ENCODE measurements at regions not wholly inside any gene's neighbourhood (a gene's known extent, or its start where the extent isn't known, plus 50 kb on each side); places are given as distances from the start of the nearest gene placed in this dataset.
A peak's percentile ranks its signal among the peaks of the same experiment; 100 is the strongest.

DNA sequence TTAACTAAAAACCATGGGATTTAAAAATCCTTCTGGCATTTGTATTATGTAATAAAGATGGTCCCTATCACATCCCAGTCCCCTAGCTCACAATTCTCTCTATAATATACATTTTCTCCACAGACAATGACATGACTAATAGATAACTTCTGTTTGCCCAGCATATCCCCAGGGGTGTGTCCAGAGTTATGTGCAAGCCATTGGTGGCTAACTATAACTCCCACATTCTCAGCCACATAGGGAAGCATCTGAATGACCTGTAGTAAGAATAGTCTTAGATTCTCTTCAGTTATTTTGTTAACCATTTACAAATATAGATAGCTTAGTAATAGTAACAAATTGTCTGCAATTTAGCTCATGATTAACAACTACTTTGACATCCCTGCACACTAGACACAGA lies 52.2 kb upstream of the RBSN start:
- DNase-seq: peak; percentile 18 to 21

GRCh38 chr3:15152184-15152583 lies 53.2 kb upstream of the RBSN start:
- no peak for DNase-seq

GRCh38 chr3:15153103-15153502 lies 52.9 kb upstream of the CAPN7 start:
- DNase-seq: no peak

- DNase-seq: no peak
Observed at GRCh38 chr3:15154326-15154725, 51.7 kb upstream of the CAPN7 start.

GRCh38 chr3:15155840-15156360 lies 50.1 kb upstream of the CAPN7 start:
- DNase-seq: no peak

All from inflammatory macrophage treated with lipopolysaccharide for 1 hour (primary cell).